Lower leg skin (tissue), 4 donors: ENCODE measurements at regions not wholly inside any gene's neighbourhood (a gene's known extent, or its start where the extent isn't known, plus 50 kb on each side); places are given as distances from the start of the nearest gene placed in this dataset.

ENCODE experiments used
- DNase-seq, 2 donors: peaks; one replicate each; pipeline ENCODE4 v3.0.0-alpha.2; 2019; ENCODE audit warnings: low spot score in 2 of 2
- H3K4me3 ChIP-seq: fragments of 200-600 bp; sonication (generic); 2 replicates; pipeline ENCODE4 v1.5.1; 2017; ENCODE audit warnings: mild to moderate bottlenecking, low read depth; ENCODE audit not compliant: poor library complexity, severe bottlenecking
- CTCF ChIP-seq, 3 donors: fragments of 450-650 bp; IDR thresholded peaks; one replicate each; pipeline ENCODE4 v1.5.1; 2016; ENCODE audit warnings: antibody characterized with exemption in 3 of 3, mild to moderate bottlenecking in 3 of 3, moderate library complexity in 2 of 3
- POLR2A ChIP-seq, 2 donors: fragments of 450-650 bp; IDR thresholded peaks; one replicate each; pipeline ENCODE4 v1.6.1; 2016 to 2017; ENCODE audit warnings: antibody characterized with exemption in 2 of 2, mild to moderate bottlenecking in 1 of 2, moderate library complexity in 1 of 2
- WGBS, 2 donors: methylation state at CpG; one replicate each; pipeline ENCODE4 v1.1.5; 2018; 5-methylcytosine and 5-hydroxymethylcytosine counted together
- intact Hi-C: fragments of 100-400 bp; cut with DNase I; formaldehyde crosslinking; loops from one replicate; pipeline ENCODE4 v1.15.0; 2023; ENCODE audit warnings: low total_unique reads

GRCh38 chr11:79697905-79698304, 257.1 kb upstream of the TENM4 start:
- no peak for TF ChIP-seq CTCF (IDR thresholded peaks at IDR 0.05)
- TF ChIP-seq POLR2A (IDR thresholded peaks at IDR 0.05): no peak
- 39 to 42% methylated on average over 2 of the region's 2 CpGs for WGBS, 2 donors
- DNase-seq: no peak
- H3K4me3 ChIP-seq: no peak overlapping the region
- intact Hi-C loops: no loop called here

- TF ChIP-seq CTCF (IDR thresholded peaks at IDR 0.05) (no peak), POLR2A (IDR thresholded peaks at IDR 0.05) (no peak)
- intact Hi-C loops: no loop called here
- no peak overlapping the region for H3K4me3 ChIP-seq
- 57 to 68% methylated on average over 1 of the region's 1 CpG for WGBS, 2 donors
- DNase-seq: no peak
Measured at GRCh38 chr11:79694368-79694767, 253.5 kb upstream of the TENM4 start.

GRCh38 chr11:79691445-79691844, 250.6 kb upstream of the TENM4 start:
- no peak overlapping the region for H3K4me3 ChIP-seq
- TF ChIP-seq POLR2A (IDR thresholded peaks at IDR 0.05) (no peak), CTCF (IDR thresholded peaks at IDR 0.05) (no peak)
- intact Hi-C loops: no loop called here
- WGBS, 2 donors: 70 to 85% methylated on average over 2 of the region's 2 CpGs
- DNase-seq: no peak

GRCh38 chr11:79686703-79687419, 246.0 kb upstream of the TENM4 start:
- no peak for DNase-seq
- WGBS, 2 donors: 72 to 79% methylated on average over 5 of the region's 5 CpGs
- H3K4me3 ChIP-seq: no peak overlapping the region
- intact Hi-C loops: no loop called here
- TF ChIP-seq CTCF (IDR thresholded peaks at IDR 0.05) (no peak), POLR2A (IDR thresholded peaks at IDR 0.05) (no peak)

GRCh38 chr11:79683930-79684329, 243.1 kb upstream of the TENM4 start:
- no peak for TF ChIP-seq POLR2A (IDR thresholded peaks at IDR 0.05)
- TF ChIP-seq CTCF (IDR thresholded peaks at IDR 0.05): no peak
- 68 to 70% methylated on average over 1 of the region's 1 CpG for WGBS, 2 donors
- DNase-seq: no peak
- intact Hi-C loops: no loop called here
- H3K4me3 ChIP-seq: no peak overlapping the region
